ENCODE measurements at regions not wholly inside any gene's neighbourhood (a gene's known extent, or its start where the extent isn't known, plus 50 kb on each side); places are given as distances from the start of the nearest gene placed in this dataset.

- TF ChIP-seq GATA2 (IDR thresholded peaks at IDR 0.05; ENCODE audit: low read depth, low read length) (no peak), GATA3 (IDR thresholded peaks at IDR 0.05; ENCODE audit: low read depth, low read length) (no peak)
Measured at GRCh38 chr6:121520337-121521163, 85.1 kb downstream of the GJA1 start.

All from SH-SY5Y (cell line).